ENCODE measurements at regions not wholly inside any gene's neighbourhood (a gene's known extent, or its start where the extent isn't known, plus 50 kb on each side); places are given as distances from the start of the nearest gene placed in this dataset.
"Not testable (repeated sequence)": the region's sequence is repeated elsewhere in the genome, so short reads cannot be mapped to it uniquely, and the experiment has no call there.

- DNase-seq (ENCODE audit: low spot score) = no peak
Observed at GRCh38 chr3:176328198-176328597, 869.1 kb downstream of the TBL1XR1 start.

DNA sequence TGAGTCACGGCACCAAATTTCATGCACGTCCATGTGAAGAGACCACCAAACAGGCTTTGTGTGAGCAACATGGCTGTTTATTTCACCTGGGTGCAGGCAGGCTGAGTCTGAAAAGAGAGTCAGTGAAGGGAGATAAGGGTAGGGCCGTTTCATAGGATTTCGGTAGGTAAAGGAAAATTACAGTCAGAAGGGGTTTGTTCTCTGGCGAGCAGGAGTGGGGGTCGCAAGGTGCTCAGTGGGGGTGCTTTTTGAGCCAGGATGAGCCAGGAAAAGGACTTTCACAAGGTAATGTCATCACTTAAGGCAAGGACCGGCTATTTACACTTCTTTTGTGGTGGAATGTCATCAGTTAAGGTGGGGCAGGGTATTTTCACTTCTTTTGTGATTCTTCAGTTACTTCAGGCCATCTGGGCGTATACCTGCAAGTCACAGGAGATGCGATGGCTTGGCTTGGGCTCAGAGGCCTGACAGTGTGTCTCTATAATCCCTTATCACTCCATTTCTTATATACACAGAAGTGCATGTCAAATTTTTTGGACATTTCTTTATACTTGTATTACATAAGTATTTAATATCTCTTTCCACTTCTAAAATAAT is 870.3 kb downstream of the TBL1XR1 start:
- not testable (repeated sequence) for DNase-seq (ENCODE audit: low spot score)

DNA sequence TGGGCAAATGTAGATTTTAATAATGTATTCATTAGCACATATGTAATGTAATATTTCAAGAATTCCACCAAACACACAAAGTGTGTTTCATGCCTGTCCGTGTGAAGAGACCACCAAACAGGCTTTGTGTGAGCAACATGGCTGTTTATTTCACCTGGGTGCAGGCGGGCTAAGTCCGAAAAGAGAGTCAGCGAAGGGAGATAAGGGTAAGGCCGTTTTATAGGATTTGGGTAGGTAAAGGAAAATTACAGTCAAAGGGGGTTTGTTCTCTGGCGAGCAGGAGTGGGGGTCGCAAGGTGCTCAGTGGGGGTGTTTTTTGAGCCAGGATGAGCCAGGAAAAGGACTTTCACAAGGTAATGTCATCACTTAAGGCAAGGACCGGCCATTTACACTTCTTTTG is 875.8 kb downstream of the TBL1XR1 start:
- DNase-seq (ENCODE audit: low spot score) = not testable (repeated sequence)

- DNase-seq (ENCODE audit: low spot score) = no peak
Observed at GRCh38 chr3:176321099-176321498, 876.2 kb downstream of the TBL1XR1 start.

DNA sequence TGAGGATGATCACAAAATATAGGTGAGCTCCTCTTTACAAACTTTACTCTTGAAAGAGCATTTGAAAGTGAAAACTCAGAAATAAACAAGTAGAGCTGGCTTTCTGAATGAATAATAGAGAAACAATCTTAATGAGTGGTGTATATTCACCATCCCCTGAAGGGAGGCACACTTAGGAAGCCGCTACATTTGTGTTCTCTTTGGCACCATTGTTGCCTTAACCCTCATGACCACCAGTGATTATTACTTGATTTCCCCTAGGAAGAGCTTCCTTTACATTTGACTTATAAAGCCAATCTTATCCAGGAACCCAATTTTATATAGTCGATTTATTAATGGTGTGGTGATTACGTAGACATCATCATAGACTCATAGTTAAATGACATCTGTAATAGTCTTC is 883.9 kb downstream of the TBL1XR1 start:
- DNase-seq (ENCODE audit: low spot score) = no peak

- DNase-seq (ENCODE audit: low spot score) = no peak
Observed at GRCh38 chr3:176310641-176311040, 886.6 kb downstream of the TBL1XR1 start.

DNA sequence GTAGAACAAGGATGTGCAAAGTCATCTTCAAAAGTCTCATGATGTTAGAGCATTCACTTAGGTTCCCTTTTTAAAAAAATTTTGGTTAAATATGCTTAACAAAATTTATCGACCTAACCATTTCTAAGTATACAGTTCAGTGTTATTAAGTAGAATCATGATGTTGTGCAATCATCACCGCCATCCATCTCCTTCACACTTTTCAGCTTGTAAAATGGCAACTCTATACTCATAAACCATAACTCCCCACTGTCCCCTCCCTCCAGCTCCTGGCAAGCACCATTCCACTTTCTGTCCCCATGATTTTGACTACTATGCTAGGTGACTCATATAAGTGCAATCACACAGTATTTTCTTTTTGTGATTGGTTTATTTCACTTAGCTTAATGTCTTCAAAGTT is 895.0 kb downstream of the TBL1XR1 start:
- DNase-seq (ENCODE audit: low spot score) = no peak

GRCh38 chr3:176296066-176296597 is 901.1 kb downstream of the TBL1XR1 start:
- no peak for DNase-seq (ENCODE audit: low spot score)

- DNase-seq (ENCODE audit: low spot score) = no peak
Observed at GRCh38 chr3:176293276-176293675, 904.0 kb downstream of the TBL1XR1 start.

DNA sequence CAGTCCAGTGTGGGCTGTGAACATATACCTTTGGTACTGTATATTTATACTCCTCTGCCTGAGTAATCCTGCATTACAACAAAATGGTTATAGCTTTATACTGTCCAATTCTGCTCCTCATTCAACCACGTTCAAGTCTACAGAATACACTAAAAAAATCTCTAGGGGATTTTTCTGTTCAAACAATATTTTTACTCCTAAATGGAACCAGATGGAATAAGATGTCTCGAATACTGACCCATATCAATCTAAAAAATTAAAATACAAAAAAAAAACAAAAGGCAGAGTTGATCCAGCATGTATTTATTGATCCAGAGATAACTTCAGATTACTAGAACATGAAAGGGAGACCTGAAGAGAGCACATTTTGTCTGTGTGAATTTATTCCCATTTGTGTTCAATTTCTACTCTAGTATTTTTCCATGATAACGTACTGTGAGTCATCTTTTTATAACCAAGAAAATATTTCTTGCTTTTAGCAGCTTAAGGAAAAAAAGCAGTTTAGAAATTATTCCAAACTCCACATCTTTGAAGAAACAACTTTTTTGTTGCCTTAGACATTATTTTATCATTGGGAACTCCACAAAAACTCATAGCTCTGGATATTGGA is 910.7 kb downstream of the TBL1XR1 start:
- DNase-seq (ENCODE audit: low spot score) = no peak

DNA sequence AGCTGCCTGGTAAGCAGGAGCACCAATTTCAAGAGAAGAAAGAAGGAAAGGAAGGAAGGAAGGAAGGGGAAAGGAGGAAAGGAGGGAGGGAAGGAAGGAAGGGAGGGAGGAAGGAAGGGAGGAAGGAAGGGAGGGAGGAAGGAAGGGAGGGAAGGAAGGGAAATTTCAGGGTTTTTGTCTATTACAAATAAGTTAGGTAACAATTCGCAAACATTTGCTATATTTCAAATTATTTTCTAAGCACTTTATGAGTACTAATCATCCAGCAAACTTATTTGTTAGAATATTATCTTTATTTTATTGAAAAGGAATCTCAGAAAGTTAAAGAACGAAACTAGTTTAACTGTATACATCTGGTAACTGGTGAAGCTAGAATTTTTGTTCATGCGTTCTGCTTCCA is 921.7 kb downstream of the TBL1XR1 start:
- no peak for DNase-seq (ENCODE audit: low spot score)

- DNase-seq (ENCODE audit: low spot score) = no peak
Observed at GRCh38 chr3:176275113-176275512, 922.2 kb downstream of the TBL1XR1 start.

DNA sequence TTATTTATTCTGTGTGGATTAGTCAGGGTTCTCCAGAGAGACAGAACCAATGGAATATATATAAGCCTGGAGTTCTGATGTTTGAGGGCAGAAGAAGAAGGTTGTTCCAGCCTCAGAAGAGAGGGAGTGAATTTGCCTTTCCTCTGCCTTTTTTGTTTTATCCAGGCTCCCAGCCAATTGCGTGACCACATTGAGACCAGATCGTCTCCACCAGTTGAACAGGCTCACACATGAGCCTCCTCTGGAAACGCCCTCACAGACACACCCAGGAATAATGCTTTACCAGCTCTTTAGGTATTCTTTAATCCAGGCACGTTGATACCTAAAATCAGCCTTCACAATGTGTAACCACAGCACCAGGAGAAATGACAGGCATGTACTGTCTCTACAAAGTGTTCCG is 923.1 kb downstream of the TBL1XR1 start:
- DNase-seq (ENCODE audit: low spot score) = no peak

DNA sequence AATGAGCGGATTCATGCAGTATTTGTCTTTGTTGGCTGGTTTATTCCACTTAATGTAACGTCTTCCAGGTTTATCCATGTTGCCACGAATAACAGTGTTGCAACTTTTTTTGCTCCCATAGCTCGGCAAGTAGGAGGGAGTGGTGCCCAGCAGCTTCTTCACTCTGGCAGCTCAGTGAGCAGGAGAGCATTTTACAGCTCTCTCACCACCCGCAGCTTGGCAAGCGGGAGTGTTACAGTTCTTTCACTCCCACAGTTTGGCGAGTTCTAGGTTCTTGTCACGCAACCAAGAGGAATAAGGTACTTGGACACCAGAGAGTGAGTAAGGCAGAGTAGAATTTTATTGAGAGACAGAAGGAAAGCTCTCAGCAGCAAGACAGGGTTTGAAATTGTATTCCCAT is 935.2 kb downstream of the TBL1XR1 start:
- no peak for DNase-seq (ENCODE audit: low spot score)

GRCh38 chr3:176247191-176247590 is 950.1 kb downstream of the TBL1XR1 start:
- DNase-seq (ENCODE audit: low spot score) = no peak

DNA sequence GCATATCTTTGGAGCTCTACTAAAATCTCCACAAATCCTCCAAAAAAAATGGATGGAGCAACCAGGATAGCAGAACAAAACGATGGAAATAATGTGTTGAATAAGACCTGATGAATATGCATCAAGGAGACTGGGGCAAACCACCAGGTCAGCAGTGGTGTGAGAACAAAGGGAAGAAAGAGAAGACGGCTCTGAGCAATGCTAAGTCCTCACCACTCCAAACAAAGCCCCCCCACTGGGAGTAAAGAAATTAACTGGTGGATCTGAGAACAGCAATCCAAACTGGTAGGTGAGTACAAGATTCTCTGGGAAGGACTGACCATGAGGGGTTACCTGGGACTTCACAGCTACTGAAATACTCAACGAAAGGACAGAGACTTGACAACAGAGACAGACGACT is 977.3 kb downstream of the TBL1XR1 start:
- no peak for DNase-seq (ENCODE audit: low spot score)

GRCh38 chr3:176214758-176215157 is 982.5 kb downstream of the TBL1XR1 start:
- DNase-seq (ENCODE audit: low spot score) = no peak

DNA sequence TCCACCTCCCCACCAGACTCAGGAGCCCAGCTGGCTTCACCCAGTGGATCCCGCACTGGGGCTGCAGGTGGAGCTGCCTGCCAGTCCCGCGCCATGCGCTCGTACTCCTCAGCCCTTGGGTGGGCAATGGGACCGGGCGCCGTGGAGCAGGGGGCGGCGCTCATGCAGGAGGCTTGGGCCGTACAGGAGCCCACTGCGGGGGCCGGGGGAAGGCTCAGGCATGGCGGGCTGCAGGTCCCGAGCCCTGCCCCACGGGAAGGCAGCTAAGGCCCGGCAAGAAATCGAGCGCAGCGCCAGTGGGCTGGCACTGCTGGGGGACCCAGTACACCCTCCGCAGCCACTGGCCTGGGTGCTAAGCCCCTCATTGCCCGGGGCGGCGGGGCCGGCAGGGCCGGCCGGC is 984.0 kb downstream of the TBL1XR1 start:
- DNase-seq (ENCODE audit: low spot score) = not testable (repeated sequence)

GRCh38 chr3:176208915-176209314 is 988.4 kb downstream of the TBL1XR1 start:
- DNase-seq (ENCODE audit: low spot score) = no peak

GRCh38 chr3:176208283-176208682 is 989.0 kb downstream of the TBL1XR1 start:
- DNase-seq (ENCODE audit: low spot score) = no peak

- no peak for DNase-seq (ENCODE audit: low spot score)
Observed at GRCh38 chr3:176206809-176207208, 990.5 kb downstream of the TBL1XR1 start.

DNA sequence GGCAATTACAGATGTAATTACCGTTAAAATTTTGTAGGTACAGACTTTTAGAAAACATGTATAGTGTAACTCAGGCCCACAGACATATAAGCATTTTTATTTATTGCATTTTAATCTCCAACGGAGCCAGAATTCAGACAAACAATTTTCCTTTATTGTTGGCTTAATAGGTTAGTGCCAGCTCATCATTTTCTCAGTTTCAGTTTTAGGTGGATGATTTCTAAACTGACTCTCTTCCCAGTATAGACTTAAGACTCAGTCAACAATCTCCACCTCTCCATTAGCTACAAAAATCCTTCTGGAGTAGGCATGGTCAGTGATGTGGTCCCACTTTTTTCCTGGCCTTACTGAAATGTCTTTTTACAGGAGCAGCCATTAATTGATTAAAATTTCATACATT is 994.6 kb downstream of the TBL1XR1 start:
- no peak for DNase-seq (ENCODE audit: low spot score)

DNA sequence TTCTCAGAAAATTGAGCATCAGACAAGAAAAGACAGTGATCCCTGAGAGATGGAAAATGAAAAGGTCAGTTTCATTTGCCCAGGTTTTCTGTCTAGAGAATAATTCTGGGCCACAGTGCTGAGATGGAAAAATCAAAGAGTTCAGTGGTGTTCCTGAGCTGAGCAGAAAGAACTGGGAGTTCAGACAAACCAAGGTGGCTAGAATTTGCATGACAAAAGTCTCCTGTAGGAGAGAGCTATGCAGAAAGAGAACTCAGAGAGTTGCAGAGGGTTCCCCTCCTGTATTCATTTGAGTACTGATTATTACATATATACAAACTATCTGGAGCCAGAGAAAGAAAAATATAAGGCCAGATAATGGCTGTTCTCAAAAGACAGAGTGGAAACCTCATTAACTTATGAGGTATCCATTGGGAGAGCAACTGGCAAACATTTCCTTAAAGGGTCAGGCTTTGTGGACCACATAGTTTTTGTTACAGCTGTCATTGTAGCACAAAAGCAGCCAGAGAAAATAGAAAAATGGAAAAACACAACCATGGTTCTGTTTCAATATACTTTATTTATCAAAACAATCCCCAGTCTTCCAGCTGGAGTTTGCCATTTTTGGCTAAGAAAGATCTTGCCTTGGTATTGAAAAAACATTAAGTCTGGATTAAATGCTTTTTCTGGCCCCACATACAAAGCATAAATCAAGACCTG is 1004.1 kb downstream of the TBL1XR1 start:
- DNase-seq (ENCODE audit: low spot score) = no peak

All from activated CD4-positive, alpha-beta T cell treated with anti-CD3 and anti-CD28 coated beads, Interleukin-2, Interleukin-4, amounts not matched to agents 100 ng/mL and 50 ng/mL, durations not matched to agents 16 hours and 8 hours (primary cell).